NCI-H345 treated with DMSO at 0.1 percent for 48 hours (cell line): ENCODE measurements at regions not wholly inside any gene's neighbourhood (a gene's known extent, or its start where the extent isn't known, plus 50 kb on each side); places are given as distances from the start of the nearest gene placed in this dataset.

Experiments used
- DNase-seq: peaks from one replicate; lab custom pipeline; 2025; ENCODE audit not compliant: unreplicated experiment; lab: John Stamatoyannopoulos, UW

DNA sequence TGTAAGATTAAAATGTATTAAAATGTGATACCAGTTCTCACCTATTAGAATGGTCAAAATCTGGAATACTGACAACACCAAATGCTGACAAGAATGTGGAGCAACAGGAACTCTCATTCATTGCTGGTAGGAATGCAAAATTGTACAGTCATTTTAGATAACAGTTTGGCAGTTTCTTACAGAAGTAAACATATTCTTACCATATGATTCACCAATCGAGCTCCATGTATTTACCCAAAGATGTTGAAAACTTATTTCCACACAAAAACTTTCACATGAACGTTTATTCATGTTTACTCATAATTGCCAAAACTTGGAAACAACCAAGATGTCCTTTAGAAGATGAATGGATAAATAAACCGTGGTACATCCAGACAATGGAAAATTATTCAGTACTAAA, 1193.5 kb upstream of the ACVR2A start:
- DNase-seq, result no peak

DNA sequence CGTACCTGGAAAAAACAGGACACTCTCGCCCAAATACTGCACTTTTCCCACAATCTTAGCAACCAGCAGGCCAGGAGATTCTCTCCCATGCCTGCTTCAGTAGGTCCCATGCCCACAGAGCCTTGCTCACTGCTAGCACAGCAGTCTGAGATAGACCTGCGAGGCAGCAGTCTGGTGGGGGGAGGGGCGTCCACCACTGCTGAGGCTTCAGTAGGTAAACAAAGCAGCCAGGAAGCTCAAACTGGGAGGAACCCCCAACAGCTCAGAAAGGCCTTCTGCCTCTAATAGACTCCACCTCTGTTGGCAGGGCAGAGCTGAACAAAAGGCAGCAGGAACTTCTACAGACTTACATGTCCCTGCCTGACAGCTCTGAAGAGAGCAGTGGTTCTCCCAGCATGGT, 1202.8 kb upstream of the ACVR2A start:
- no peak for DNase-seq

DNA sequence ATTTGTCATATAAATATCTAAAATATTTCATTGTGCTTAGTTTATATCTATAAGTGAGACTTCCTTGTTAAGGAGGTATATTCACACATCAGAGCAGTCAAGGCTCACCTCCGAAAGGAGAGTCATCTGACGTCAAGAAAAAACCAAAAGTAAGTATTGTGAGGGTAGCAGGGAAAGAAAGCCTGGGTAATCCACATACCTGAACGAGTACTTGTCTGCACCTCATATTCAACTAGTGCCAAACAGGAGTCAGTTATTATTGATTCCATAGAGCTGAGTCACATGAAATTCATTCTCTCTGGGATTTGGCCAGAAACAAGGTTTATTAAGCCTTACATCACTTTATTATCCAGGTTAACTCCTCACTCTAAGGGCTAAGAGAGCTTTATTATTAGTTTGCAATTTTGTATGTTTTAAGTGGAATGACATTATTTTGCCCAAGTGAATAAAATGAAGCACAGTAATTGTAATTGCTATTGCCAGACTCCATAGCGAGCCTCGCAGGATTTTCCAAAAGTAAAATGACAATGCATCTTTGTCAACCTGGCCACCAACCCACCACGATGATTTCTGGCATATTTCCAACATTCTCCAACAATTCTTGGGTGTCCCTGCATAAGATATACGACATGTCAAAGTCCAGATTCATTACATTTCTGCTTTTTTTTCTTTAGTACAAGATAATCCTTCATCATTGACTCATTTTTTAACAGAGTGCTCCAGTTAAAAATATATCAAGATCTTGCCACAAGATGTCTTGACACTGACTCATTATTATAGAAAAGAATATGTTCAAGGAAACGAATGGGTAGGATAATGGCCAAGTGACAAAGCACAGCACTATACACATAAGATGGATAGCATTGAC, 1210.4 kb upstream of the ACVR2A start:
- DNase-seq, result no peak

DNA sequence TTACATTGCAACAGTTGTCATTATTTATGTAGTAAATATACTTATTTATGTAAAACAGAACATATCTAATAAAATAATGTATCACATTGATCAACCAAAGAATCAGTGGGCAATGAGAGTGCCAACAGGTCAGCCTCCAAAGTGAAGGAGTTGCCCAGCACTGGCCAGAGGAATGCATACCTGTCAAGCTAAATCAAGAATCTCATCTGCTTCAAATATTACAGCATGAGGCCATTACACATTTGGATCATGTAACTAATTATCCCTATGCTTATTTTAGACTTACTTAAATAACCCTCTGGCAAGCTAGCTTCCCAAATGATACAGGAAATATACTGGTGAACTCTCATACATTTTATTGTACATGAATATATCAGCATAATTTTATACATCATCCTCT, 1211.7 kb upstream of the ACVR2A start:
- DNase-seq, result no peak

DNA sequence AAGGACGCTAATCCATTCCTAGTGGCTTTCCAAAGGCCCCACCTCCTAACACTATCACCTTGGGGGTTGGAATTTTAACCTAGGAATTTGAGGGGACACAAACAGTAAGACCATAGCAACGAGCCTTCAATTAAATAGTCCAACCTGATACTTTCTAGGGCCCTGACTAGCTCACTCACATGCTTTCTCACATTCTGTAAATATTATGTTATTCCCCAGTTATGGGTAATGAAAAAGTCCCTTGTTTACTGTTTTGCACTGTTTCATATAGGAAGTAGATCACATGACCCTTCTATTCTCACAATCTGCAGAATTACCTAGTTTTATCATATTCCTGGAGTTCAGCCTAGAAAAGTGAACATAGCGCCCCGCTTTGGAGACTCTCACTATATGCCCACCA, 1212.1 kb upstream of the ACVR2A start:
- DNase-seq, result no peak

DNA sequence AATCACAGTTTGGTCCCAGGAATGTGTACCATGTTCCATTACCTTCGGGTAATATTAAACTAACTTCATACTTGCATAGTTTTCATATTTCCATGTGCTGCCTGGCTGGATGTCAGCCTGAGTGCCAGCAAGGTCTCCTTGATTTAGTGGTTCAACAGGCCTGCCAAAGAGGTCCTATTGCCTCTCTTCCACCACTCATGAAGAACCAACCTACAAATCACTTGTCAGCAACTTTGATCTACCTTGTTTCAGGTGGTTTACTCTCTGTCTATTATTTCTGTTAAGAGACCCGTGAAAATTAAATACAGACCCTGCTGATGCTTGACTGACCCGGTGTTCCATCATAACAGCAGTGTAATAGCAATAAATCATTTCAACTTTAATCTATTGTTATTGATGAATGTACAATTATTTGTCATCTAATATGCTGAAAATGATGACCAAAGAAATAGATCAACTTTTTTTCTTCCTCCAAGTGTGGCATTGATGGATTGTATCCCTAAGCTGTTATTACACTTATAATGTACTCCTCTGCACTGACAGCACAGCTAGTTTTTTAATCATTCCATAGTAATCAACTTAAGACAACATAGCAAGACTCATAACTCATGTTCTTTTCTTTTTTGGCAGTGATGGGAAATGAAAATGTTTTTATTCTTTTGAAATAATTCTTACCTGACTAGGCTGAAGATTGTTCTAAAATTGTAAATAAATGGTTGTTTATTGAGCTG, 1220.2 kb upstream of the ACVR2A start:
- no peak for DNase-seq

DNA sequence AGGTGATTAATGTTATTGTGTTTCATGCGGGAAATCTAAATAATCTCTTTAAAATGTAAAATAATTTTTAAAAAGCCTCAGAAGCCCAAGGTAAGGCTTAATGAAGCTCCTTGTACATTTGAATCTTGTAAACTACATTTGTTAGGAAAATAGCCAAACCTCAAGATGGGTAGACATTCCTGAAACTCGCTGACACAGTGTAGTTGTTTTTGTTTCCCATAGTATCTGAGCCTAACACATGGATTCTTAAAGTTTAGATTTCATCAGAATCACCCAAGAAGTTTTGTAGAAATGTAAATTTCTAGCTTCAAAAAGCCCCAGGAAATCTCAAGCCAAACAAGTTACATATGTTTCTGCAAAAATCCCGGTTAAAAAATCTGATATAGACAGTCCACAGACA, 1221.1 kb upstream of the ACVR2A start:
- DNase-seq, result no peak

DNA sequence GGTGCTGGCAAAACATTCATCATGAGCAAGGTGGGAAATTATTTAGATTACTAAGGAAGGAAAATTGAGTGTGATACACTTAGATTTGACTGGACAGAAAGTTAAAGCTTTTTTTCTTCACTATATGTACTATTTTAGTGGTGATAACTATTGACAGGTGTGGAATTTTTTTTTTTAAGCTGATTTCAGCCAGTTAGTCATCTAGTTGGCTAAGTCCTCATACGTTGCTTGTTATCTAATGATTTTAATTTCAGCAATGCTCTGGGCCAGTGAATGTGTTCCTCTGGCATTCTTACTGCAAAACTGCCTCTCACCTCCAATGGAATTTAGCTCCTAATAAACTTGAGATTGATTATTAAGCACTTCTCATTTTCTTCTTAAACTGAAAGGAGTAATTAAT, 1223.2 kb upstream of the ACVR2A start:
- DNase-seq, result no peak

DNA sequence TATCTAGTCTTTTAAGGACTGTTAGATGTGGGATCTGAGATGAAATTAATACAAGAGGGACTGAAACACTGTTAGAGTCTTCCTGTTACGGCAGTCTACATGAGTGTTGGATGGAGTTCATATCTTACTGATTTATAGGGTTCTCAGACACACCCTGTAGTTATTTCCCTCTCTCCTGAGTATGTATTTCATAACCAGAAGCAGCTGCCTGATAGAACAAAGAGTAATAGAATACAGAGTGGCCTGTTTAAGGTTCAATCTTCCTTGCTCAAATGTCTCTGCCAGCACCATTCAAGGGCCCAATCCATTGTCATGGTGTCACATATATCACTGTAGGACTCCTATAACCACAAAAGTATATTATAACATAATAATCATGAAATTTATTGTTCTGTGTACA, 1229.1 kb upstream of the ACVR2A start:
- DNase-seq, result no peak

DNA sequence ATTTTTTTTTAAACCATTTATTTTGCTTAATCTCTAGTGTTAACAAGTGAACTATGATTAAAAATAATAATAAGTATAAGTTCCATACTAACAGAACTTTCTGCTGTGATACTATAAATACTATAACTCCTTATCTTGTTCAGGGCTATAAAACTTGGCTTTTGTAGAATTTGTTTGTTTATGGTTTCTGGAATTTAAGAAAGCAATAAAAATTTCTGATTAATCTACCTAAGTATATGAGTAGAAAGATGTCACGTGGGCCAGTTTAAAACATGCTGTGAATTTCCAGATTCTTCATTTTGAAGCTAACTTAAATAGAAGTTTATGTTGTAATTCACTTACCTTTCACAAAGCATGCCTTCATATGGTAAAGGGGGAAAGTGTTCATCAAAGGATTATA, 1236.3 kb upstream of the ACVR2A start:
- no peak for DNase-seq

DNA sequence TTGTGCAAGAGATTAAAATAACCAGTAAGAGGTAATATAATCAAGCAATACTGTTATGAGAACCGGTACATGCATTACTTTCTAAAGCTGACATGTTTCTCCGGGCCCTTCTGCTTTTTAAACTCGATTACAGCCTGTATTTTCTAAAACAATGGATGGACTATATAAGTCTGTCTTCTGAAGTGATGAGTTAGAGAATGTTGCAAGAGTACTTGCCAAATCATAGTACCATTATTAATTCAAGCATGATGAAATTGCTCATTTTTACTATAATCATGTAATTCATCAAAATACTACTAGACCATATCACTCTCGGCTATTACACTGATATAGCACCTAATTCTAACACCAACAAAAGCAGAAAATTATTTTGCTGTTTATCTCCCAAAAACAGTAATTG, 1240.3 kb upstream of the ACVR2A start:
- DNase-seq, result no peak

DNA sequence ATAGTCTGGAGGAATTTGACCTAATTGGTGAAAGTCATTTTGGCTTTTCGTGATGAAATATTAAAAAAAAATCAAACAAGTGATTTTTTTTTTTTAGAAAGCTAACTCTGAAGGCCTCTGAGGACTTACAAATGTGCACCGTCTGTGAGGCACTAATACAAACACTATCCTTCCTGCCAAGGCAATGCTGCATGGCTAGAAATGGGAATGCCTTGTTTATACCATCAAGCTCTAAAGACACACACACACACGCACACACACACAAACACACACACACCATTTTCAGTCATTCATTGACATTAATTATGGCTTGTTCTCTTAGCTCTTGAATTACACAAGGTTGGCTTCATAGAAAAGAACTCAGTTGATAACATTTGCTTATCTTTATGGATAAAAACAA, 1242.0 kb upstream of the ACVR2A start:
- DNase-seq, result no peak

DNA sequence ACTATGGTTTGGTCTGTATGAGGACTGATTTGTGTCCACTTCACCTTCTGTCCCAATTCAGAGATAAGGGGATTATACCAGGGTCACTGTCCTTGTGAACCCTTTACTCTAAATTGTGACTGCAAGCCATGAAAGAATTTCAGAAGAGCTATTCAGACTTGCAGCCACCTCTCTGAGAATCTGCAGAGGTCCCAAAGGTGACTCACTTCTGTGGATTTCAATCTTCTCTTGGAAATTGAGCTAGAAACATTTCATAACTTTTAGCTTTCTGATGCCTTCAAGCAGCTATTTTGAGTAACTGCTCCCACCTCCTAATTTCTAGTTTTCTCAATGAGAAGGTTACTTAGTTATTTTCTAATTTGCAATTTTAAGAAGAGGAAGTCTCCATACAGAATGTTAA, 1242.4 kb upstream of the ACVR2A start:
- DNase-seq, result no peak

DNA sequence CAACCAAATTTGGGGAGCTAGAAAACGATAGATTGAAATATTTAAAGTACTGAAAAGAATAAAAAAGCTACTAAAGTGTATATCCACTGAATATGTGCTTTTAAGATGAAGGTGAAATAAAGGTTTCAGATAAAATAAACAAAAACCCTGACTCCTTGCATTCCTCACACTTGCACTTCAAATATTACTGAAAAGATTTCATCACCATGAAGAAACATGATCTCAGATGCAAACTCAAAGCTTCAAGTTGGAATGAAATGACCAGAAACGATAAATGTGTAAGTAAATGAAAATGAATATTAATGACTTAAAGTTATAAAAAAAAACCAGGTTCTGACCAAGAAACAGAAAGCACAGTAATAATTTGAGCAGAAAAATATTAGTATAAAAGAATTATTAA, 1246.0 kb upstream of the ACVR2A start:
- DNase-seq, result no peak

DNA sequence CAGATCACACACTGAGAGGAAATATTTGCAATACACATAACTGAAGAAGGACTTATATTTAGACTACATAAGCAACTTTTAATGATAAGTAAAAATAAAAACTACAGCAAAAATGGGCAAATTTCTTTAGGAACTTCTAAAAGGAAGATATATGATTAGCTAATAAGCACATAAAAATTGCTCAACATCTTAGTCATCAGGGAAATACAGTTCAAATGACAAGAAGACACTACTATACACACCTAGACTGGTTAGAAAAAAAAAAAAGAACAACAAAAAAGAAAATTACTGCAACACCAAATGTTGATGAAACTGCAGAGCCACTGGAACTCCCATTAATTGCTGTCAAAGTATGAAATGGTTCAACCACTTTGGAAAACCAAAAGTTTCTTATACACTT, 1247.5 kb upstream of the ACVR2A start:
- DNase-seq, result no peak

DNA sequence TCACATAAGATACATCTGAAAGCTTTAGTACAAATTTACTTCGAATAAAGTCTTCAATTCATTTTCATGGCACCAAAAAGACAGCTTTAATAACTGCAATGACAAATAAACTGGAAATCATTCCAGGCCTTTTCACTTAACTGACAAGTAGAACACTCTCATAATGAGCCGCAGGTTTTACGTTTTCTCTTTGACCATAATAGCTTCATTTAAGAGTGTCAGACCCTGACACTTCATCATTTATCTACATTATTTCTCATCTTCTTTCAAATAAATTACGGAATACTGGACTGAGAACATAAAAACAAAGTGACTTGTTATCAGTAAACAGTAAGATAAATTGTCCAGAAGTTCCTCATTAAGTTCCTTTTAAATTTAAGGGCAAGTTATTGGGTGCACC, 1252.9 kb upstream of the ACVR2A start:
- no peak for DNase-seq

DNA sequence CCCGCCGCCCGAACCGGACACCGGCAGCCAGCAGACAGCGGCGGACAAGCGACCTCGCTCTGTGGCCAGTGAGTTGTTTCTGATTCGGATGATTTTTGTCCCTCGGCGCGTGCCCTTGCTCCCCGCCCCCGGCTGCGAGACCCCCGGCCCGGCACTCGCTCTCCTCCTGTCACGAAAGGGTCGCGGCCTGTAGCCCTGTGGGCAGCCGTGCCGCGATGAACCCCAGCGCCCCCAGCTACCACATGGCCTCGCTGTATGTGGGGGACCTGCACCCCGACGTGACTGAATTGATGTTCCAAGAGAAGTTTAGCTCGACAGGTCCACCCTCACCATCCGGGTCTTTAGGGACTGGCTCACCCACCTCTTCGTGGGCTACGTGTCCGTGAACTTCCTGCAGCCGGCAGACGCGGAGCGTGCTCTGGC, 1257.5 kb upstream of the ACVR2A start:
- DNase-seq, result no peak

DNA sequence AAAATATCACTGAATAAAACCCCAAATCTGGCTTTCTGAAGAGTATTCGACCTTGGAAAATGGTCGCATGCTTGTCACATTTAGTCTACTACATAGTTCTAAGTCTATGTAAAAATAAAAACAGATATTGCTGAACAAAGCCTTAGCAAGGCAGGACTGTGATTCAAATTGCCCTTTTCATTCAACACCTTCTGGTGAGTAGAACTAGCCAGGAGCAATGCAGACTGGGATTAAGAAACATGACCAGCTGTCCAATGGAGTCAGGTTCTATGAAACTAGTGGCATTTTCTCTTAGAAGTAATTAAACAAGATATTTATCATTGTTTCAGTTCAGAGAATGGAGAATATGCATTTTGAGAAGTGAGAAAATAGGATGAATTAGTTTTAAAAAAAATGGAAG, 1260.5 kb upstream of the ACVR2A start:
- DNase-seq, result no peak

DNA sequence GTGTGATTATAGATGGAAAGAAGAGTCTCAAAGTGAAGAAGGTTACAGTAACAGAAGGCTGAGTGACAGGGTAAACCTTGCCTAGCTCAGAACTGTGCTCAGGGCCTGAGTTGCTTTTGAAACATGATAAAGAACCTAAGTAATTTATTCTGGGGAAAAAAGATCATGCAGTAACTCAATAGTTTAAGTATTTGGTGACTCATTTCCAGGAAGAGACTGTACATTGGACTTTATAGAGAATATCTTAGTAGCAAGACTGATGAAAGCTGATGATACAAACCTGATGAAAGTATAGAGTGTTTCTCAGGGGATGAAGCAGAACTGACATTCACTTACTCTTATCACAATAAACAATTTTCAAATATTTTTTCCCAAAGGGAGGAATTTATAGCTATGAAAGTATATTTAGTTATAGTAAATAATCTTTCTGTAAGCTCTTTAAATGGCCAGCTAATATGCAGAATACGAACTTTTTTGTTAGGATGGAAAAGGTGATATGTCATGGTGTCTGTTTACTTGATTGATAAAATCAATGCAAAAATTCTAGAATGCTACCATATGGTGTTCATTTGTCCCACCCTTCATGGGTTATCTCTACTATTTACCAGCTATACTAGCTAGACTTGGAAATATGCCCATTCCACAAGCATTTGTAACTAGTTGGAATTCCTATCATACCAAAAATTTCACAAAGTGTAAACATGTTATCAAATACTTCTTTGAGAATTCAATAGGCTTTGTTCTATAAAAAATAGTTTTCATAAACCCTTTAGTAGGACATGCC, 1265.5 kb upstream of the ACVR2A start:
- DNase-seq, result no peak

DNA sequence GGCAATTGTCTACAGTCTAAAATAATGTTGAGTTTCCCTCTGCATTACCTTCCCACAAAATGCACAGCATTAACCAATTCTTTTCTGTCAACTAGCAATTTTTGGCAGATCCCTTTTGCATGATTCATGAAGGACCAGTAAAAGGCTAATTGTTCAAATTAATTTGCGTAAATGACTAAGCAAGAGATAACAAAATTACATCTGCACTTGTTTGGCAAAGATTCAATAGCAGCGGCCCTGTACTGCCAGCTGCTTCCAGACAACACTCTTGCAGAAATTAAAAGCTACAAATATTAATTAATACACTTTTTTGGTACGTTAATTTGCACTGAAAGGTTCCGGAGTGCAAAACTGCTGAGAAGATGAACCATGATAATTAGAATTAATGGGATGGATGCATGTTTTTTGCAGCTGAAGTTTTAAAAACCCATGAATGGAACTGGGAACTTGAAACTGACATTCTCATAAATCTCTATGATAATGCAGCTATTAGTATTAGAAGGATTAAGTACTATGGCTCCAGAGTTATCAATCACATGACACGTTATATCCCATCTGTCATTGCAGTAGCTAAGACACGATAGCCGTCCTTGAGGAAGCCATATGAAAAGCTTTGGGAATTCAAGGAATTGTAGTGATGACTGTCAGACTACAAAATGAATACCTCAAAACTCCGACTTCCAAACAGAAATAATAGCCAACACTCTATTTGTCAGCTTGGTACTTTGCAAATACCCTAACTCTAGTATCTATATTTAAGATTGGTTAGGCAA, 1268.3 kb upstream of the ACVR2A start:
- DNase-seq, result no peak

DNA sequence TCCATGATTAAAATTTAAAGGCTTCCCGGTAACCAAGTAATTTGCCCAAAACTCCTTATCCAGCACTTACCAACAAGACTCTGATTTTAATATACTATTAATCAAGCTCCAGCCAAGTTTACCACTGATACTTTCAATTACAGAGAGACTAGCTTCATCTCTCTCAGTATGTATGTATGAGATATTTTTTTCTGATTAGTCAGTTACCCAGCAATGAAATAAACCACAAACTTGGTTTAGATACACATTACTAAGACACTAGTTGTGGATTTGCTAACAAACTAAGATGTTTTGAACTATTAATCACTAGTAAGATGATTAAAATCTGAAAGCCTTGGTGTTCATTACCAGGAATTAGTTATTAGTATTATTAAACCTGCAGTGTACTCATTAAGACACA, 1272.2 kb upstream of the ACVR2A start:
- no peak for DNase-seq
